Upper lobe of left lung (tissue), 6 donors: ENCODE measurements at regions not wholly inside any gene's neighbourhood (a gene's known extent, or its start where the extent isn't known, plus 50 kb on each side); places are given as distances from the start of the nearest gene placed in this dataset.

Experiments used
- ATAC-seq, 2 donors: fragments of 200-7000 bp; cut with Tn5 transposase; one replicate each; pipeline ENCODE4 v1.9.1; 2022; ENCODE audit warnings: mild to moderate bottlenecking in 2 of 2, moderate library complexity in 2 of 2; ENCODE audit not compliant: low FRiP score in 2 of 2
- DNase-seq, 2 donors: peaks; one replicate each; pipeline ENCODE4 v3.0.0-alpha.2; 2019 to 2020
- H3K27ac ChIP-seq, 4 donors: fragments of 200-600 bp; sonication (generic); one replicate each; pipeline ENCODE4 v1.5.1; 2016 to 2019
- H3K27me3 ChIP-seq, 4 donors: fragments of 200-600 bp; sonication (generic); one replicate each; pipeline ENCODE4 v1.5.1; 2017 to 2019
- H3K36me3 ChIP-seq, 4 donors: fragments of 200-600 bp; sonication (generic); one replicate each; pipeline ENCODE4 v1.5.1; 2016 to 2019
- H3K4me1 ChIP-seq, 4 donors: fragments of 200-600 bp; sonication (generic); one replicate each; pipeline ENCODE4 v1.5.1; 2018 to 2019
- H3K4me3 ChIP-seq, 4 donors: fragments of 200-600 bp; sonication (generic); one replicate each; pipeline ENCODE4 v1.5.1; 2017 to 2019; ENCODE audit warnings: mild to moderate bottlenecking in 2 of 4, moderate library complexity in 1 of 4
- H3K9me3 ChIP-seq, 4 donors: fragments of 200-600 bp; sonication (generic); one replicate each; pipeline ENCODE4 v1.5.1; 2018 to 2019
- CTCF ChIP-seq, 6 experiments: fragments of 450-650 bp in 4 of 6; fragments of 200-600 bp in 2 of 6; sonication (generic) in 2 of 6; IDR thresholded peaks; one replicate each; pipeline ENCODE4 v1.5.1; 2016 to 2019; ENCODE audit warnings: antibody characterized with exemption in 6 of 6
- EP300 ChIP-seq, 4 donors: sonication (generic); formaldehyde crosslinking; IDR thresholded peaks; one replicate each; pipeline ENCODE4 v1.5.1; 2017; ENCODE audit warnings: antibody characterized with exemption in 4 of 4, control low read depth in 2 of 4
- POLR2A ChIP-seq, 4 donors: fragments of 450-650 bp; IDR thresholded peaks; one replicate each; pipeline ENCODE4 v1.5.1; 2016 to 2017; ENCODE audit warnings: antibody characterized with exemption in 4 of 4, mild to moderate bottlenecking in 2 of 4
- POLR2AphosphoS5 ChIP-seq, 2 donors: sonication (generic); formaldehyde crosslinking; IDR thresholded peaks; one replicate each; pipeline ENCODE4 v1.5.1; 2017; ENCODE audit warnings: antibody characterized with exemption in 2 of 2
- whole genome bisulfite sequencing, 2 donors: methylation state at CpG; one replicate each; pipeline ENCODE4 v1.1.5; 2017 to 2018; 5-methylcytosine and 5-hydroxymethylcytosine counted together
- donor health status: DM: no; HTN: no; CAD: no; lungs with moderate emphysema.
- donor health status: DM: no; HTN: yes; CAD: no; lungs with severe emphysema.

- Histone ChIP-seq H3K4me1 (no peaks in the 10 kb centered on the region), H3K9me3 (no peaks in the 10 kb centered on the region), H3K27ac (no peak overlapping the region), H3K36me3 (no peaks in the 10 kb centered on the region), H3K27me3 (no peaks in the 10 kb centered on the region), H3K4me3 (no peak overlapping the region)
- TF ChIP-seq POLR2A (IDR thresholded peaks at IDR 0.05) = no peak
- no peak for TF ChIP-seq EP300 (IDR thresholded peaks at IDR 0.05)
- TF ChIP-seq CTCF (IDR thresholded peaks at IDR 0.05) = no peak
- no peak for TF ChIP-seq POLR2AphosphoS5 (IDR thresholded peaks at IDR 0.05)
- ATAC-seq = no peak
- no peak for DNase-seq
- 80 to 82% methylated on average over 2 of the region's 2 CpGs for WGBS, 2 donors
Measured at GRCh38 chr2:13533524-13533922, 816.8 kb downstream of the TRIB2 start.

DNA sequence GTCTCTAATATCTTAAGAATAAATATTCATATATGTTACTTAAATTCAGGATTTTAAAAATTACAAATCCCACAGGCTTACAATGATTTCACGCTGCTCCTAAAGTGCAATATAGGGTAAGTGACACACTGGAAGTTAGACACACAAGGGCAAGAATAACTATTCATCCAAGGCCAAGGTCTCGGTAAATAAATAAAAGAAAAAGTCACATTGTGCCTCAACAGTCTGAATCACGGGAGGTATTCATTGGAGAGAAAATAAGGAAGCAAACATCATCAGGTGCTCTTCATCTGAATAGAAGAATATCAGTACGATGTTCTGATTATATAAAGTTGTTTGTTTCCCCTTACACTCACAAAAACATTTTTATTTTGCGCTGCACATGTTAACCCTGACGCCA, 820.2 kb downstream of the TRIB2 start:
- H3K4me1 ChIP-seq = no peaks in the 10 kb centered on the region
- H3K4me3 ChIP-seq = no peak overlapping the region
- H3K27ac ChIP-seq = no peak overlapping the region
- WGBS, 2 donors = 56 to 66% methylated on average over 6 of the region's 6 CpGs
- H3K36me3 ChIP-seq = no peaks in the 10 kb centered on the region
- no peaks in the 10 kb centered on the region for H3K27me3 ChIP-seq
- TF ChIP-seq EP300 (IDR thresholded peaks at IDR 0.05) (no peak), POLR2AphosphoS5 (IDR thresholded peaks at IDR 0.05) (no peak), POLR2A (IDR thresholded peaks at IDR 0.05) (no peak), CTCF (IDR thresholded peaks at IDR 0.05) (no peak)
- no peak for DNase-seq
- no peak for ATAC-seq
- H3K9me3 ChIP-seq = no peaks in the 10 kb centered on the region

DNA sequence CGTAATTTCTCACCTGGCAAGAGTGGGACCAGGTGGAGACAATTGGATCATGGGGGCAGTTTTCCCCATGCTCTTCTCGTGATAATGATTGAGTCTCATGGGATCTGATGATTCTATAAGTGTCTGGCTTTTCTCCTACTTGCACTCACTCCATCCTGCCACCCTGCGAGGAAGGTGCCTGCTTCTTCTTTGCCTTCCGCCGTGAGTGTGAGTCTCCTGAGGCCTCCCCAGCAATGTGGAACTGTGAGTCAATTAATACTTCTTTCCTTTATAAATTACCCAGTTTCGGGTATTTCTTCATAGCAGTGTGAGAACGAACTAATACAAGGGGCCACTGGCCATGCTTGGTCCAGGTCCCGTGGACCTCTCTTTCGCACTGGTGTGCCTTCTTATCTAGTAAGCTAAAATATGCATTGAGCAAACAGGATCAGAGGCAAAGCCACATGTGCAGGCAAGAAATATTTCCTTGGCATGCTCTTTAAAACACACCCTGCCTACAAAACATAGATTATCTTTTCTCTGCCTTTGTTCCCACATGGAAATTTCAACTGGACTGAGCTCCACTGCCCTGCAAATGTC, 821.1 kb downstream of the TRIB2 start:
- 68 to 70% methylated on average over 9 of the region's 9 CpGs for whole genome bisulfite sequencing, 2 donors
- ATAC-seq (no peak), DNase-seq (no peak)
- no peaks in the 10 kb centered on the region for H3K9me3 ChIP-seq
- no peaks in the 10 kb centered on the region for H3K27me3 ChIP-seq
- no peaks in the 10 kb centered on the region for H3K4me1 ChIP-seq
- no peak overlapping the region for H3K4me3 ChIP-seq
- no peaks in the 10 kb centered on the region for H3K36me3 ChIP-seq
- no peak overlapping the region for H3K27ac ChIP-seq
- TF ChIP-seq POLR2A (IDR thresholded peaks at IDR 0.05) (no peak), CTCF (IDR thresholded peaks at IDR 0.05) (no peak), EP300 (IDR thresholded peaks at IDR 0.05) (no peak), POLR2AphosphoS5 (IDR thresholded peaks at IDR 0.05) (no peak)

- Histone ChIP-seq H3K4me1 (no peaks in the 10 kb centered on the region), H3K27me3 (no peaks in the 10 kb centered on the region), H3K4me3 (no peak overlapping the region), H3K27ac (no peak overlapping the region), H3K9me3 (no peaks in the 10 kb centered on the region), H3K36me3 (no peaks in the 10 kb centered on the region)
- DNase-seq (no peak), ATAC-seq (no peak)
- WGBS, 2 donors = 80 to 89% methylated on average over 2 of the region's 2 CpGs
- TF ChIP-seq EP300 (IDR thresholded peaks at IDR 0.05) = no peak
- TF ChIP-seq CTCF (IDR thresholded peaks at IDR 0.05) = no peak
- no peak for TF ChIP-seq POLR2A (IDR thresholded peaks at IDR 0.05)
- no peak for TF ChIP-seq POLR2AphosphoS5 (IDR thresholded peaks at IDR 0.05)
Measured at GRCh38 chr2:13539296-13539695, 822.6 kb downstream of the TRIB2 start.

- no peak overlapping the region for H3K27ac ChIP-seq
- ATAC-seq (no peak), DNase-seq (no peak)
- no peaks in the 10 kb centered on the region for H3K27me3 ChIP-seq
- H3K9me3 ChIP-seq = no peaks in the 10 kb centered on the region
- no peaks in the 10 kb centered on the region for H3K4me1 ChIP-seq
- no peak for TF ChIP-seq CTCF (IDR thresholded peaks at IDR 0.05)
- TF ChIP-seq EP300 (IDR thresholded peaks at IDR 0.05) = no peak
- no peak for TF ChIP-seq POLR2A (IDR thresholded peaks at IDR 0.05)
- TF ChIP-seq POLR2AphosphoS5 (IDR thresholded peaks at IDR 0.05) = no peak
- no peaks in the 10 kb centered on the region for H3K36me3 ChIP-seq
- H3K4me3 ChIP-seq = no peak overlapping the region
- 73 to 78% methylated on average over 6 of the region's 6 CpGs for WGBS, 2 donors
Measured at GRCh38 chr2:13542061-13542460, 825.3 kb downstream of the TRIB2 start.
